ENCODE measurements at regions not wholly inside any gene's neighbourhood (a gene's known extent, or its start where the extent isn't known, plus 50 kb on each side); places are given as distances from the start of the nearest gene placed in this dataset.
A peak's percentile ranks its signal among the peaks of the same experiment; 100 is the strongest.

DNA sequence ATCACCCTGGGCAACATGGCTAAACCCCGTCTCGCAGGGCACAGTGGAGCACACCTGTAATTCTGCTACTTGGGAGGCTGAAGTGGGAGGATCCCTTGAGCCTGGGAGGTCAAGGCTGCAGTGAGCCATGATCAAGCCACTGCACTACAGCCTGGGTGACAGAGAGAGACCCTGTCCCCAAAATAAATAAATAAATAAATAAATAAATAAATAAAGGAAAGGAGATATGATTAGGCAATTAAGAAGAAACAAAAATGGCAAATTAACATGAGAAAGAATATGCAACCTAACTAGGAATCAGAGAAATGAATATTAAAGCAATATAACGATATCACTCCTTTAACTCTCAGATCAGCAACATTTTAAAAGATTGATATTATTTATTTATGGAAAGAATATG lies 92.3 kb downstream of the C1D start:
- Histone ChIP-seq H3K4me1 (peaks cover 0 to 8% (median 0%) of the 10 kb centered on the region in 4 donors), H3K4me3 (no peak overlapping the region), H3K27me3 (no peaks in the 10 kb centered on the region), H3K36me3 (no peaks in the 10 kb centered on the region), H3K9me3 (no peaks in the 10 kb centered on the region), H3K27ac (no peak overlapping the region)
- 92 to 96% methylated on average over 3 of the region's 3 CpGs for WGBS, 2 donors
- intact Hi-C loops (cut with DNase I): no loop called here
- TF ChIP-seq, protein P1, sequence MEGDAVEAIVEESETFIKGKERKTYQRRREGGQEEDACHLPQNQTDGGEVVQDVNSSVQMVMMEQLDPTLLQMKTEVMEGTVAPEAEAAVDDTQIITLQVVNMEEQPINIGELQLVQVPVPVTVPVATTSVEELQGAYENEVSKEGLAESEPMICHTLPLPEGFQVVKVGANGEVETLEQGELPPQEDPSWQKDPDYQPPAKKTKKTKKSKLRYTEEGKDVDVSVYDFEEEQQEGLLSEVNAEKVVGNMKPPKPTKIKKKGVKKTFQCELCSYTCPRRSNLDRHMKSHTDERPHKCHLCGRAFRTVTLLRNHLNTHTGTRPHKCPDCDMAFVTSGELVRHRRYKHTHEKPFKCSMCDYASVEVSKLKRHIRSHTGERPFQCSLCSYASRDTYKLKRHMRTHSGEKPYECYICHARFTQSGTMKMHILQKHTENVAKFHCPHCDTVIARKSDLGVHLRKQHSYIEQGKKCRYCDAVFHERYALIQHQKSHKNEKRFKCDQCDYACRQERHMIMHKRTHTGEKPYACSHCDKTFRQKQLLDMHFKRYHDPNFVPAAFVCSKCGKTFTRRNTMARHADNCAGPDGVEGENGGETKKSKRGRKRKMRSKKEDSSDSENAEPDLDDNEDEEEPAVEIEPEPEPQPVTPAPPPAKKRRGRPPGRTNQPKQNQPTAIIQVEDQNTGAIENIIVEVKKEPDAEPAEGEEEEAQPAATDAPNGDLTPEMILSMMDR (IDR thresholded peaks at IDR 0.05): no peak
- TF ChIP-seq EP300 (IDR thresholded peaks at IDR 0.05): no peak
- TF ChIP-seq POLR2A (IDR thresholded peaks at IDR 0.05): no peak
- no peak for TF ChIP-seq POLR2AphosphoS5 (IDR thresholded peaks at IDR 0.05)
- no peak for DNase-seq

DNA sequence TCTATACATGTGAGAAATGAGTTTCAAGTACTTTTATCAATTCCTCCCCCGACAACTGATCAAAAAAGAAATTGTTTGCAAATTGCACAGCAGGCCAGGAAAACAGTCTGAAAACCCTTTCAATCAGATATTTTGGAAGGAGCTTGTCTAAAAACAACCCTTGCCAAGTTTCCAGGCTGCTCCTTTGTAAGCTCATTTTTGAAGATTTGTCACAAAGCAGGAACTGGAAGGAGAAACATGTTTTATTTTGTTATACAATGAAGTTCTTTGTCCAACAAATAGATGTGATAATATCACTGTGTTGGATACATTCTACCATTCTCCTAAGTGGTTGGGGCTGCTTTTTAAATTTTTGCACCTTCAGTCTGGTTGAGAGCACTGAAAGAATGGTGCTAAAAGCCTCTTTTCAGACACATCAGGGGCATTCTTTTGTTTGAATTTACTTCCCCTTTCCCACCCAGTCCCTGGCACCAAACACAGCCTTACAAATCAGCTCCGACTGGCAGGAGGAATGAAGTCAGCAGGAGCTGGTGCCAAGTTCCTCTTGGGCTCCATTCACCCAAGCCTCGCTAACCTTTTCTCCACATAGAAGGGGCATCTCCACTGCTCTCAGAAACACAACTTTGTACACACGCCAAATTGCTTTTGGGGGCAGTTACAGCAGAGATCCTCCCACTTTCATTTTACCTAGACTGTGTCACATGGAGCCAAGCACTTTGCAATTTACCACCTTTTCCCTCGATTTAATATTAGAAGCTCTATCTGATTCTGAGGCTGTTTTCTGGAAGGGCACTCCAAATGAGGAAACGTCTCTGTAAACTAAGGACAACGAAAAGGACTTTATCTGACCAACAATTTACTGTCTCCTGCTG lies 88.0 kb downstream of the C1D start:
- H3K9me3 ChIP-seq: no peaks in the 10 kb centered on the region
- WGBS, 2 donors: 24 to 39% methylated on average over 7 of the region's 7 CpGs
- peaks cover 0 to 8% (median 0%) of the 10 kb centered on the region in 4 donors for H3K4me1 ChIP-seq
- no peaks in the 10 kb centered on the region for H3K36me3 ChIP-seq
- H3K27me3 ChIP-seq: no peaks in the 10 kb centered on the region
- intact Hi-C loops (cut with DNase I): no loop called here
- DNase-seq: no peak
- TF ChIP-seq POLR2AphosphoS5 (IDR thresholded peaks at IDR 0.05): no peak
- TF ChIP-seq, protein P1 (IDR thresholded peaks at IDR 0.05): no peak
- TF ChIP-seq EP300 (IDR thresholded peaks at IDR 0.05): no peak
- no peak overlapping the region for H3K4me3 ChIP-seq
- peak overlapping the region in 1 of 4 donors; percentile 5 for H3K27ac ChIP-seq

DNA sequence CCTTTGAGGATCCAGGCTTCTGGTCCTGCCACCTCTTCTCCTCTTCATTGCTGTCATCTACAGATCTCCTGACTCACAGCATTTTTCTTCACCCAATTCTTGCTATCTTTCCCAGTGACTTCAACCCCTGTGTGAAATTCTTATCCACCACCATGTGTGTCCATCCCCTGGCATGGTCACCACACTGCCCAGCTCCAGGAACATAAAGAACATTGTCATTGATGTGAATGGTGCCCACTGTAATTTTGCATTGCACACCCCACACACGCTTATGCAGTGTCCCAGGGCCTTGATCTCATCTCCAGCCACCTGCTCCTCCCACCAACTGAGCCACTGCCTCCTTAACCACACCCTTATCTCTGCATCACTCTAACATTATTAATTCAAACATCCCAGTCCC lies 85.3 kb downstream of the C1D start:
- Histone ChIP-seq H3K27me3 (no peaks in the 10 kb centered on the region), H3K9me3 (peaks cover 0 to 4% (median 0%) of the 10 kb centered on the region in 4 donors), H3K4me3 (no peak overlapping the region), H3K36me3 (no peaks in the 10 kb centered on the region), H3K4me1 (peaks cover 0 to 8% (median 0%) of the 10 kb centered on the region in 4 donors), H3K27ac (no peak overlapping the region)
- WGBS, 2 donors: 80 to 85% methylated on average over 1 of the region's 1 CpG
- no peak for DNase-seq
- intact Hi-C loops (cut with DNase I): no loop called here
- TF ChIP-seq EP300 (IDR thresholded peaks at IDR 0.05) (no peak), POLR2A (IDR thresholded peaks at IDR 0.05) (no peak), POLR2AphosphoS5 (IDR thresholded peaks at IDR 0.05) (no peak)
- TF ChIP-seq, protein P1 (IDR thresholded peaks at IDR 0.05): no peak

DNA sequence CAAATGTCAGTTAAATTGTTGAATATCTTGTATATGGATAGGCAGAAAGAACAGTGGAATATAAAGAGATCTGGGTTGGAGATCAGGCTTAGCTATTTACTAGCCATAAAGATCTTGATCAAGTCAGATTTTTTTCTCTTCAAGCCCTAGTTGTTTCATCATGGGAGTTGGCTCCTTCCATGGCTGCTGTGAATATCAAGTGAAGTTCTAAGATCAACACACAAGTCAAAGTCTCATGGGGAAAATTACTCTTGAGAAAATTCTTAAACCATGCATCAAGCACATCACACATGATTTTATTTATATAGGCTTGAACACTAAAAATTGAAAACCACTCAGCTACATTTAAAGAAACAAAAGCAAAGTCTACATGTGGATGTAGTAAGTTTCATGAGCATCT lies 79.8 kb downstream of the C1D start:
- H3K9me3 ChIP-seq: peaks cover 0 to 4% (median 0%) of the 10 kb centered on the region in 4 donors
- no peak overlapping the region for H3K27ac ChIP-seq
- H3K27me3 ChIP-seq: no peaks in the 10 kb centered on the region
- no peak for DNase-seq
- H3K4me3 ChIP-seq: no peak overlapping the region
- H3K36me3 ChIP-seq: no peaks in the 10 kb centered on the region
- TF ChIP-seq, protein P1 (IDR thresholded peaks at IDR 0.05): no peak
- TF ChIP-seq POLR2A (IDR thresholded peaks at IDR 0.05): no peak
- no peak for TF ChIP-seq POLR2AphosphoS5 (IDR thresholded peaks at IDR 0.05)
- no peak for TF ChIP-seq EP300 (IDR thresholded peaks at IDR 0.05)
- H3K4me1 ChIP-seq: no peaks in the 10 kb centered on the region
- intact Hi-C loops (cut with DNase I): no loop called here

All from sigmoid colon (tissue), 6 donors.